Mammary epithelial cell (primary cell): ENCODE measurements at regions not wholly inside any gene's neighbourhood (a gene's known extent, or its start where the extent isn't known, plus 50 kb on each side); places are given as distances from the start of the nearest gene placed in this dataset.

Source experiments
- EZH2 ChIP-seq: IDR thresholded peaks from 2 replicates; pipeline ENCODE4 v1.6.1; 2012; ENCODE audit warnings: low read length, inconsistent platforms, borderline replicate concordance
- TF ChIP-seq, protein P1 (sequence below), 2 donors: IDR thresholded peaks in 1 of 2; conservative IDR thresholded peaks in 1 of 2; 2 replicates each; pipeline ENCODE4 v1.5.1; 2011 to 2012; ENCODE audit warnings: inconsistent platforms in 2 of 2, low read length in 2 of 2, mild to moderate bottlenecking in 2 of 2, control low read depth in 1 of 2, low read depth in 1 of 2; ENCODE audit not compliant: insufficient read depth in 1 of 2; ENCODE audit errors: extremely low read depth in 1 of 2

DNA sequence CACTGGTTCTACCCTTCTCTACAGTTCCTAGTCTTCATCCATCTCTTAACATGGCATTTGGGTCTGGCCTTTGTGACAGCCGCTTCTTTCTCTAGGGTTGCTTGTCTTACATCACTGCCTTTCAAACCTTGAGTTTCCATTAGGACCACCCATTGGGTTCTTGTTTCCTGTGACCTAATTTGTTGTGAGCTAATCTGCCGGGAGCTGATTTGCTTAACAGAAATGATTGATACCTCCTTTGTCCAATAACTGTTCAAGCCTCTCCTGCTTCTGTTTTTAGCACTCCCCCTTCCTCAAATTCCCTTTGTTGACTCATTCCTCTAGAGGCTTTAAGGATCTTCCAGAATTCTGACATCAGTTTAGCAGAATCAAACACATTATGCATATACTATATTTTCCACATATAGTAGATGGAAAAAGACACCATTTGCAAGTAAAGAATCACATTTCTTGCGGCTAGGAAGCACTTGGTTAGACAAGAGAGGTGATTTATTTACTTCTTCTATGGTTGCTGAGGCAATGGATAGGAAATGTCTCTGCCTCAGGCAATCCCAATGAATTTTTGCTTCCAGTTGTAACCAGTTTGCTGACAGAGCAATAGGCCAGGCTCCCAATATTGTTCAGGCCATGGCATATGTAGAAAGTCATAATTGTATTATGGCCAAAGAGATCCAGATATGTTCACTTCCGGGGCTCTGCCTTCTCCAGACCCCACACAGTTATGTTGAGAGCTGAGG lies 130.7 kb downstream of the SNX19 start:
- TF ChIP-seq, protein P1, sequence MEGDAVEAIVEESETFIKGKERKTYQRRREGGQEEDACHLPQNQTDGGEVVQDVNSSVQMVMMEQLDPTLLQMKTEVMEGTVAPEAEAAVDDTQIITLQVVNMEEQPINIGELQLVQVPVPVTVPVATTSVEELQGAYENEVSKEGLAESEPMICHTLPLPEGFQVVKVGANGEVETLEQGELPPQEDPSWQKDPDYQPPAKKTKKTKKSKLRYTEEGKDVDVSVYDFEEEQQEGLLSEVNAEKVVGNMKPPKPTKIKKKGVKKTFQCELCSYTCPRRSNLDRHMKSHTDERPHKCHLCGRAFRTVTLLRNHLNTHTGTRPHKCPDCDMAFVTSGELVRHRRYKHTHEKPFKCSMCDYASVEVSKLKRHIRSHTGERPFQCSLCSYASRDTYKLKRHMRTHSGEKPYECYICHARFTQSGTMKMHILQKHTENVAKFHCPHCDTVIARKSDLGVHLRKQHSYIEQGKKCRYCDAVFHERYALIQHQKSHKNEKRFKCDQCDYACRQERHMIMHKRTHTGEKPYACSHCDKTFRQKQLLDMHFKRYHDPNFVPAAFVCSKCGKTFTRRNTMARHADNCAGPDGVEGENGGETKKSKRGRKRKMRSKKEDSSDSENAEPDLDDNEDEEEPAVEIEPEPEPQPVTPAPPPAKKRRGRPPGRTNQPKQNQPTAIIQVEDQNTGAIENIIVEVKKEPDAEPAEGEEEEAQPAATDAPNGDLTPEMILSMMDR (conservative IDR thresholded peaks at IDR 0.05 in 1 of 2, IDR thresholded peaks at IDR 0.05 in 1 of 2; ENCODE audit: extremely low read depth in 1 of 2, insufficient read depth in 1 of 2, low read depth in 1 of 2, low read length in 2 of 2) = no peak
- TF ChIP-seq EZH2 = no peak
